ENCODE measurements at regions not wholly inside any gene's neighbourhood (a gene's known extent, or its start where the extent isn't known, plus 50 kb on each side); places are given as distances from the start of the nearest gene placed in this dataset.
"Not testable (repeated sequence)": the region's sequence is repeated elsewhere in the genome, so short reads cannot be mapped to it uniquely, and the experiment has no call there.

- DNase-seq: not testable (repeated sequence)
Observed at GRCh38 chr5:38794037-38794436, 51.8 kb upstream of the OSMR start.

GRCh38 chr5:38794986-38795385 lies 50.8 kb upstream of the OSMR start:
- no peak for DNase-seq

- no peak for DNase-seq
Observed at GRCh38 chr5:38795986-38796741, 49.6 kb upstream of the OSMR start.
